ENCODE measurements at regions not wholly inside any gene's neighbourhood (a gene's known extent, or its start where the extent isn't known, plus 50 kb on each side); places are given as distances from the start of the nearest gene placed in this dataset.
"Not testable (repeated sequence)": the region's sequence is repeated elsewhere in the genome, so short reads cannot be mapped to it uniquely, and the experiment has no call there.

- TF ChIP-seq CTCF (IDR thresholded peaks at IDR 0.05) (no peak), POLR2AphosphoS5 (IDR thresholded peaks at IDR 0.05) (no peak), EP300 (IDR thresholded peaks at IDR 0.05) (no peak), POLR2A (IDR thresholded peaks at IDR 0.05; ENCODE audit: low read depth) (no peak)
- Histone ChIP-seq H3K36me3 (no peaks in the 10 kb centered on the region), H3K9me3 (no peaks in the 10 kb centered on the region), H3K4me1 (peaks cover 0 to 4% (median 0%) of the 10 kb centered on the region in 4 donors), H3K27me3 (no peaks in the 10 kb centered on the region), H3K4me3 (no peak overlapping the region), H3K27ac (replicated peaks in 1 of 4) (no peak overlapping the region)
- no peak for DNase-seq (ENCODE audit: extremely low spot score)
- intact Hi-C loops (cut with DNase I): no loop called here
- 82% methylated on average over 4 of the region's 4 CpGs for WGBS
Observed at GRCh38 chr13:71214821-71215220, 652.2 kb downstream of the DACH1 start.

GRCh38 chr13:71214357-71214756 is 652.6 kb downstream of the DACH1 start:
- TF ChIP-seq POLR2A (IDR thresholded peaks at IDR 0.05; ENCODE audit: low read depth): no peak
- TF ChIP-seq CTCF (IDR thresholded peaks at IDR 0.05): no peak
- no peak for TF ChIP-seq EP300 (IDR thresholded peaks at IDR 0.05)
- TF ChIP-seq POLR2AphosphoS5 (IDR thresholded peaks at IDR 0.05): no peak
- 93% methylated on average over 3 of the region's 3 CpGs for WGBS
- H3K4me3 ChIP-seq: no peak overlapping the region
- no peak overlapping the region for H3K27ac ChIP-seq (replicated peaks in 1 of 4)
- no peak for DNase-seq (ENCODE audit: extremely low spot score)
- H3K4me1 ChIP-seq: peaks cover 0 to 4% (median 0%) of the 10 kb centered on the region in 4 donors
- intact Hi-C loops (cut with DNase I): no loop called here
- H3K36me3 ChIP-seq: no peaks in the 10 kb centered on the region
- H3K27me3 ChIP-seq: no peaks in the 10 kb centered on the region
- no peaks in the 10 kb centered on the region for H3K9me3 ChIP-seq

GRCh38 chr13:71213252-71213821 is 653.7 kb downstream of the DACH1 start:
- intact Hi-C loops (cut with DNase I): no loop called here
- no peak for DNase-seq (ENCODE audit: extremely low spot score)
- H3K27me3 ChIP-seq: no peaks in the 10 kb centered on the region
- no peaks in the 10 kb centered on the region for H3K36me3 ChIP-seq
- H3K9me3 ChIP-seq: no peaks in the 10 kb centered on the region
- TF ChIP-seq CTCF (IDR thresholded peaks at IDR 0.05) (no peak), POLR2AphosphoS5 (IDR thresholded peaks at IDR 0.05) (no peak), EP300 (IDR thresholded peaks at IDR 0.05) (no peak), POLR2A (IDR thresholded peaks at IDR 0.05; ENCODE audit: low read depth) (no peak)
- 93% methylated on average over 2 of the region's 2 CpGs for whole genome bisulfite sequencing
- H3K27ac ChIP-seq (replicated peaks in 1 of 4): no peak overlapping the region
- H3K4me1 ChIP-seq: peaks cover 0 to 4% (median 0%) of the 10 kb centered on the region in 4 donors
- no peak overlapping the region for H3K4me3 ChIP-seq

- no peak for DNase-seq (ENCODE audit: extremely low spot score)
- Histone ChIP-seq H3K27me3 (no peaks in the 10 kb centered on the region), H3K9me3 (no peaks in the 10 kb centered on the region), H3K27ac (replicated peaks in 1 of 4) (no peak overlapping the region), H3K4me3 (no peak overlapping the region), H3K4me1 (peaks cover 0 to 4% (median 0%) of the 10 kb centered on the region in 4 donors), H3K36me3 (no peaks in the 10 kb centered on the region)
- TF ChIP-seq POLR2AphosphoS5 (IDR thresholded peaks at IDR 0.05) (no peak), EP300 (IDR thresholded peaks at IDR 0.05) (no peak), POLR2A (IDR thresholded peaks at IDR 0.05; ENCODE audit: low read depth) (no peak), CTCF (IDR thresholded peaks at IDR 0.05) (no peak)
- intact Hi-C loops (cut with DNase I): no loop called here
Observed at GRCh38 chr13:71210861-71211260, 656.1 kb downstream of the DACH1 start.

- no peak overlapping the region for H3K27ac ChIP-seq (replicated peaks in 1 of 4)
- H3K4me1 ChIP-seq: peaks cover 0 to 4% (median 0%) of the 10 kb centered on the region in 4 donors
- no peaks in the 10 kb centered on the region for H3K27me3 ChIP-seq
- intact Hi-C loops (cut with DNase I): no loop called here
- 97% methylated on average over 2 of the region's 2 CpGs for WGBS
- no peaks in the 10 kb centered on the region for H3K36me3 ChIP-seq
- no peak overlapping the region for H3K4me3 ChIP-seq
- DNase-seq (ENCODE audit: extremely low spot score): no peak
- TF ChIP-seq POLR2A (IDR thresholded peaks at IDR 0.05; ENCODE audit: low read depth): no peak
- no peak for TF ChIP-seq CTCF (IDR thresholded peaks at IDR 0.05)
- TF ChIP-seq EP300 (IDR thresholded peaks at IDR 0.05): no peak
- TF ChIP-seq POLR2AphosphoS5 (IDR thresholded peaks at IDR 0.05): no peak
- no peaks in the 10 kb centered on the region for H3K9me3 ChIP-seq
Observed at GRCh38 chr13:71209217-71209616, 657.8 kb downstream of the DACH1 start.

- H3K27me3 ChIP-seq; DNase-seq (ENCODE audit: extremely low spot score); intact Hi-C loops (cut with DNase I); H3K4me1 ChIP-seq; H3K36me3 ChIP-seq; H3K27ac ChIP-seq (replicated peaks in 1 of 4); H3K4me3 ChIP-seq: not testable (repeated sequence)
- H3K9me3 ChIP-seq: peaks cover 0 to 11% (median 0%) of the 10 kb centered on the region in 4 donors
- 95% methylated on average over 7 of the region's 7 CpGs for WGBS
Observed at GRCh38 chr13:71184583-71184982, 682.4 kb downstream of the DACH1 start.

- H3K4me3 ChIP-seq; H3K36me3 ChIP-seq; H3K27me3 ChIP-seq; H3K4me1 ChIP-seq; H3K27ac ChIP-seq (replicated peaks in 1 of 4); intact Hi-C loops (cut with DNase I); DNase-seq (ENCODE audit: extremely low spot score): not testable (repeated sequence)
- H3K9me3 ChIP-seq: peaks cover 0 to 11% (median 0%) of the 10 kb centered on the region in 4 donors
- 100% methylated on average over 1 of the region's 1 CpG for WGBS
Observed at GRCh38 chr13:71183352-71183751, 683.7 kb downstream of the DACH1 start.

Data from esophagus muscularis mucosa (tissue), 4 donors.